Motor neuron (in vitro differentiated cells): ENCODE measurements at regions not wholly inside any gene's neighbourhood (a gene's known extent, or its start where the extent isn't known, plus 50 kb on each side); places are given as distances from the start of the nearest gene placed in this dataset.
A peak's percentile ranks its signal among the peaks of the same experiment; 100 is the strongest.
"Not testable (repeated sequence)": the region's sequence is repeated elsewhere in the genome, so short reads cannot be mapped to it uniquely, and the experiment has no call there.

Source experiments
- ATAC-seq, 8 experiments: fragments of 200-7000 bp; cut with Tn5 transposase; replicated peaks in 6 of 8; 2 replicates each; pipeline ENCODE4 v1.8.0; 2021; ENCODE audit warnings: mild to moderate bottlenecking in 8 of 8, moderate library complexity in 8 of 8
- H3K27ac ChIP-seq, 2 donors: fragments of 250-450 bp; sonication (Bioruptor Pico); 2 replicates each; pipeline ENCODE4 v1.9.0; 2021; ENCODE audit warnings: antibody characterized with exemption in 2 of 2, mild to moderate bottlenecking in 2 of 2, moderate library complexity in 1 of 2
- H3K4me1 ChIP-seq, 2 donors: fragments of 250-450 bp; sonication (Bioruptor Pico); replicated peaks in 1 of 2; 2 replicates each; pipeline ENCODE4 v1.6.1; 2021; ENCODE audit warnings: antibody characterized with exemption in 2 of 2, mild to moderate bottlenecking in 2 of 2, moderate library complexity in 1 of 2
- H3K4me3 ChIP-seq, 5 donors: fragments of 250-450 bp; sonication (Bioruptor Pico); 2 replicates each; pipeline ENCODE4 v1.9.0; 2021; ENCODE audit warnings: antibody characterized with exemption in 5 of 5, mild to moderate bottlenecking in 5 of 5, moderate library complexity in 4 of 5
- WGBS, 10 experiments: fragments of 450-650 bp; shearing (Covaris generic); methylation state at CpG; one replicate each; pipeline ENCODE4 v1.0.0; 2022; 5-methylcytosine and 5-hydroxymethylcytosine counted together
- in situ Hi-C, 9 experiments: fragments of 400-800 bp; cut with MboI; loops; one replicate each; pipeline ENCODE4 v1.15.0; 2021; ENCODE audit warnings: low sequenced_read_pairs in 9 of 9, low pct_unique_long_range_greater_than_20kb in 2 of 9; ENCODE audit not compliant: unreplicated experiment in 9 of 9

- in situ Hi-C loops, result no loop called here
- H3K27ac ChIP-seq, result no peak overlapping the region
- no peak for ATAC-seq
- H3K4me3 ChIP-seq, result no peak overlapping the region
- H3K4me1 ChIP-seq, result peaks cover 0 to 4% of the 10 kb centered on the region in 2 donors
- 36 to 100% (median 80%) methylated on average over 1 to 12 of the region's 12 CpGs; no CpG with 5 or more reads in 1 of the 10 experiments for WGBS, 10 experiments
These were observed 714.3 kb downstream of the MATN1 start for GRCh38 chr1:30008998-30009657.

GRCh38 chr1:30008372-30008997 is 714.9 kb downstream of the MATN1 start:
- peaks cover 0 to 4% of the 10 kb centered on the region in 2 donors for H3K4me1 ChIP-seq
- in situ Hi-C loops, result no loop called here
- no peak overlapping the region for H3K4me3 ChIP-seq
- peak in 1 of 8 experiments; percentile 14 for ATAC-seq
- no peak overlapping the region for H3K27ac ChIP-seq
- WGBS, 10 experiments, result 0 to 100% (median 54%) methylated on average over 1 to 6 of the region's 6 CpGs; no CpG with 5 or more reads in 2 of the 10 experiments

GRCh38 chr1:30005972-30006619 is 717.3 kb downstream of the MATN1 start:
- Histone ChIP-seq H3K4me3 (no peak overlapping the region), H3K27ac (no peak overlapping the region), H3K4me1 (peaks cover 0 to 4% of the 10 kb centered on the region in 2 donors)
- no peak for ATAC-seq
- in situ Hi-C loops, result no loop called here
- 0 to 53% (median 20%) methylated on average over 1 to 5 of the region's 5 CpGs; no CpG with 5 or more reads in 1 of the 10 experiments for WGBS, 10 experiments

- 73% methylated on average over 3 of the region's 5 CpGs; no CpG with 5 or more reads in 9 of the 10 experiments for WGBS, 10 experiments
- in situ Hi-C loops, result no loop called here
These were observed 721.7 kb downstream of the MATN1 start for GRCh38 chr1:30001732-30002039.

GRCh38 chr1:30001011-30001731 is 722.2 kb downstream of the MATN1 start:
- 0 to 77% (median 56%) methylated on average over 1 to 10 of the region's 15 CpGs; no CpG with 5 or more reads in 2 of the 10 experiments for WGBS, 10 experiments
- in situ Hi-C loops, result no loop called here

More at GRCh38 chr1:30001732-30002039, 721.7 kb downstream of the MATN1 start:
- Histone ChIP-seq H3K4me1 (peaks cover 2 to 10% of the 10 kb centered on the region in 2 donors), H3K4me3 (no peak overlapping the region), H3K27ac (no peak overlapping the region)
- ATAC-seq, result peak in 1 of 8 experiments; percentile 11

GRCh38 chr1:30000266-30000665 is 723.1 kb downstream of the MATN1 start:
- H3K4me3 ChIP-seq, result no peak overlapping the region
- in situ Hi-C loops, result no loop called here
- peak in 4 of 8 experiments; percentile 46 to 78 (median 56) for ATAC-seq
- H3K4me1 ChIP-seq, result peaks cover 2 to 10% of the 10 kb centered on the region in 2 donors
- no peak overlapping the region for H3K27ac ChIP-seq
- 40 to 100% (median 90%) methylated on average over 1 to 7 of the region's 7 CpGs; no CpG with 5 or more reads in 3 of the 10 experiments for WGBS, 10 experiments

More at GRCh38 chr1:30001011-30001731, 722.2 kb downstream of the MATN1 start:
- Histone ChIP-seq H3K4me1 (peaks cover 2 to 10% of the 10 kb centered on the region in 2 donors), H3K27ac (no peak overlapping the region), H3K4me3 (no peak overlapping the region)
- peak in 5 of 8 experiments; percentile 33 to 78 (median 62) for ATAC-seq

GRCh38 chr1:29999595-29999994 is 723.8 kb downstream of the MATN1 start:
- in situ Hi-C loops, result no loop called here
- H3K4me3 ChIP-seq, result no peak overlapping the region
- peaks cover 2 to 10% of the 10 kb centered on the region in 2 donors for H3K4me1 ChIP-seq
- ATAC-seq, result no peak
- H3K27ac ChIP-seq, result no peak overlapping the region
- 83 to 100% (median 92%) methylated on average over 1 of the region's 1 CpG; no CpG with 5 or more reads in 6 of the 10 experiments for WGBS, 10 experiments

- in situ Hi-C loops, result no loop called here
- Histone ChIP-seq H3K27ac (no peak overlapping the region), H3K4me1 (peaks cover 2 to 10% of the 10 kb centered on the region in 2 donors), H3K4me3 (no peak overlapping the region)
- 20 to 100% (median 82%) methylated on average over 1 to 2 of the region's 4 CpGs; no CpG with 5 or more reads in 4 of the 10 experiments for WGBS, 10 experiments
- ATAC-seq, result no peak
These were observed 724.7 kb downstream of the MATN1 start for GRCh38 chr1:29998686-29999085.

- in situ Hi-C loops, ATAC-seq: not testable (repeated sequence)
These were observed 725.6 kb downstream of the MATN1 start for GRCh38 chr1:29997818-29998217.

GRCh38 chr1:29993950-29994349 is 729.4 kb downstream of the MATN1 start:
- no peak for ATAC-seq
- Histone ChIP-seq H3K4me3 (no peak overlapping the region), H3K27ac (no peak overlapping the region), H3K4me1 (no peaks in the 10 kb centered on the region)
- in situ Hi-C loops, result no loop called here

More at GRCh38 chr1:29997818-29998217, 725.6 kb downstream of the MATN1 start:
- not testable (repeated sequence) for H3K27ac ChIP-seq, H3K4me3 ChIP-seq
- peaks cover 2 to 10% of the 10 kb centered on the region in 2 donors for H3K4me1 ChIP-seq
- no CpG with 5 or more reads among the region's 3 CpGs for WGBS, 10 experiments

- H3K27ac ChIP-seq, result no peak overlapping the region
- H3K4me1 ChIP-seq, result peaks cover 0 to 2% of the 10 kb centered on the region in 2 donors
- WGBS, 10 experiments, result 68 to 100% (median 84%) methylated on average over 1 to 3 of the region's 3 CpGs; no CpG with 5 or more reads in 6 of the 10 experiments
- in situ Hi-C loops, result no loop called here
- ATAC-seq, result no peak
- no peak overlapping the region for H3K4me3 ChIP-seq
These were observed 731.6 kb downstream of the MATN1 start for GRCh38 chr1:29991815-29992214.

GRCh38 chr1:29991025-29991424 is 732.4 kb downstream of the MATN1 start:
- no peak overlapping the region for H3K4me3 ChIP-seq
- peak in 3 of 8 experiments; percentile 52 to 81 (median 57) for ATAC-seq
- 60 to 100% (median 83%) methylated on average over 2 to 15 of the region's 15 CpGs; no CpG with 5 or more reads in 5 of the 10 experiments for WGBS, 10 experiments
- no peak overlapping the region for H3K27ac ChIP-seq
- in situ Hi-C loops, result no loop called here
- peaks cover 0 to 2% of the 10 kb centered on the region in 2 donors for H3K4me1 ChIP-seq
